A673 (cell line): ENCODE measurements at regions not wholly inside any gene's neighbourhood (a gene's known extent, or its start where the extent isn't known, plus 50 kb on each side); places are given as distances from the start of the nearest gene placed in this dataset.

Source experiments
- EZH2 ChIP-seq: fragments of 200-600 bp; sonication (generic); IDR thresholded peaks from 2 replicates; pipeline ENCODE4 v1.6.1; 2017; ENCODE audit warnings: borderline replicate concordance, low read depth, mild to moderate bottlenecking, mixed read lengths, antibody characterized with exemption, low read length; ENCODE audit not compliant: poor library complexity, severe bottlenecking
- TF ChIP-seq, protein P1 (sequence below): fragments of 300-800, 200-600 bp; sonication (generic); conservative IDR thresholded peaks from 2 replicates; pipeline ENCODE4 v1.5.1; 2017; ENCODE audit warnings: low read depth, mild to moderate bottlenecking, antibody characterized with exemption, low read length, moderate library complexity, mixed read lengths

DNA sequence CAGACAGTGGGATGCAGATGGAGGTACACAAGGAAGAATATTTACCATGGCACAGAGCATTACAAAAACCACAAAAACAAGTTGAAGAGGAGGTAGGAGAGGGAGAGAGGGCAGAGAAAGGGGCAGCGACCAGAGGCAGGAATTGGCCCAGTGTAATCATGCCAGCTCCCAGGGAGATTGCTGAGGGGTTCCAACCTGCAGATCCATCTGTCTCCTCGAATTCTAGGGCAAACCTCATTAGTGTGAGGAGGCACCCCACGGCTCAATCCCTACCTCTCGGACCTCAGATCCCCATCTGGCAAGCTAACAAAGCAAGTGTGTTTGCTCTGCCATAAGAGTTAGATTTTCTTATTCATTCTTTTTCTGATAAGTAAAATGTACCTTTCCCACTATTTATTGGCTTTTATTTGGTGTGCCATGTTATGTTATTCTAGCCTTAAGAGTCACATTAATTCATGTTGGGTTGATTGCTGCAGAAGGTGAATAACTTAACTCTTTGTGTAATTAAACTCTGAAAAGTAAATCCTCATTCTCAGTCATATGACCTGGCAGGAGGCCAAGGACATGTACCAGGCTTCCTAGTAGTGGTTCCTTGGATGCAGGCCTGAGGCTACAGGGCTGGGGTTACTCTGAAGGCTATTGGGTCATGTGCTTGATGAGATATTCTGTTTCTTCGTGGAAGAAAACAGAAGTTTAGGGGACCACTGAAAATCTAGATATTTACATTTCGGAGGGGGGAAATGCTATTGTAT, 315.2 kb upstream of the ATP10B start:
- TF ChIP-seq, protein P1, sequence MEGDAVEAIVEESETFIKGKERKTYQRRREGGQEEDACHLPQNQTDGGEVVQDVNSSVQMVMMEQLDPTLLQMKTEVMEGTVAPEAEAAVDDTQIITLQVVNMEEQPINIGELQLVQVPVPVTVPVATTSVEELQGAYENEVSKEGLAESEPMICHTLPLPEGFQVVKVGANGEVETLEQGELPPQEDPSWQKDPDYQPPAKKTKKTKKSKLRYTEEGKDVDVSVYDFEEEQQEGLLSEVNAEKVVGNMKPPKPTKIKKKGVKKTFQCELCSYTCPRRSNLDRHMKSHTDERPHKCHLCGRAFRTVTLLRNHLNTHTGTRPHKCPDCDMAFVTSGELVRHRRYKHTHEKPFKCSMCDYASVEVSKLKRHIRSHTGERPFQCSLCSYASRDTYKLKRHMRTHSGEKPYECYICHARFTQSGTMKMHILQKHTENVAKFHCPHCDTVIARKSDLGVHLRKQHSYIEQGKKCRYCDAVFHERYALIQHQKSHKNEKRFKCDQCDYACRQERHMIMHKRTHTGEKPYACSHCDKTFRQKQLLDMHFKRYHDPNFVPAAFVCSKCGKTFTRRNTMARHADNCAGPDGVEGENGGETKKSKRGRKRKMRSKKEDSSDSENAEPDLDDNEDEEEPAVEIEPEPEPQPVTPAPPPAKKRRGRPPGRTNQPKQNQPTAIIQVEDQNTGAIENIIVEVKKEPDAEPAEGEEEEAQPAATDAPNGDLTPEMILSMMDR: no peak
- no peak for TF ChIP-seq EZH2
